ENCODE measurements at regions not wholly inside any gene's neighbourhood (a gene's known extent, or its start where the extent isn't known, plus 50 kb on each side); places are given as distances from the start of the nearest gene placed in this dataset.

GRCh38 chr4:41428601-41429279, 109.2 kb upstream of the LIMCH1 start:
- DNase-seq (ENCODE audit: extremely low read depth, insufficient read length) = no peak
- TF ChIP-seq CTCF (IDR thresholded peaks at IDR 0.05; ENCODE audit: insufficient read depth, low read length, poor library complexity, severe bottlenecking) = no peak
- Histone ChIP-seq H3K4me3 (replicated peaks; ENCODE audit: low read depth, low read length) (no peak overlapping the region), H3K27me3 (replicated peaks; ENCODE audit: control insufficient read depth, insufficient read depth, low read length) (peaks cover 2% of the 10 kb centered on the region), H3K36me3 (ENCODE audit: control insufficient read depth, insufficient read depth, low read length) (no peaks in the 10 kb centered on the region)

DNA sequence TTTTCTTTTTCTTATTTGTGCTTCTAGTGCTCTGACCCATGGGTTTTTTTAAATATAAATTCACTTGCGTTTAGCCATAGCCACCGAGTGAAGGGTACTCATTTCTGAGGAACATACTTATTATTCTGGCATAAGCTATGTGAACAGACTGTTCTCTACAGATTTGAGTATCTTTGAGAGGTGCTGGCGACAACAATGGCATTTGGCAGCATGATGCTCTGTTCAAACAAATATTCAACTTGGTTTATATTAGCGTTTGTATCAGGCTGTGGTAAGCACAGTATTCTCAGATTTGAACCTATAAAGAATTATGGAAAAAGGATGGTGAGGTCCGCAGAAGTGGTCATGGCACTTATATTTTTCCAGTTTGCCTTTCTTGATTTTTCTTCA, 108.7 kb upstream of the LIMCH1 start:
- Histone ChIP-seq H3K36me3 (ENCODE audit: control insufficient read depth, insufficient read depth, low read length) (no peaks in the 10 kb centered on the region), H3K4me3 (replicated peaks; ENCODE audit: low read depth, low read length) (no peak overlapping the region), H3K27me3 (replicated peaks; ENCODE audit: control insufficient read depth, insufficient read depth, low read length) (peaks cover 2% of the 10 kb centered on the region)
- no peak for DNase-seq (ENCODE audit: extremely low read depth, insufficient read length)
- TF ChIP-seq CTCF (IDR thresholded peaks at IDR 0.05; ENCODE audit: insufficient read depth, low read length, poor library complexity, severe bottlenecking) = no peak

DNA sequence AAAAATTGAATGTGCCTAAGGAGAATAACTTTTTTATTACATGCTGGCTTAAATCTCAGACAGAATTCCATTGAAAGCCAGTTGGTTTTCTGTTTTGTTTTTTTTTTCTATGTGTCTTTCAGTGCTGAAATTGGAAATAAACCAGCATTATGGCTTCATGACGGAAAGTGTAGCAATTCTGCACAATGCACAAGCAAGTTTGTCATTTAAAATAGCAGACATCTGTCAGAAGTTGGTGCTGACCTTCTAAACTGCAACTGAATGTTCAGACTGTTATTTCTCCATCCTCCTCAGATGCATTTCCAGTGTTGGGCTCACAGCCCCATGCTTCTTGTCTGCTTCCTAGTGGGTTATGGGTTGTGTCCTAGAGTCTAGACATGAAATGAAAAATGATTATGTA, 107.2 kb upstream of the LIMCH1 start:
- no peak for DNase-seq (ENCODE audit: extremely low read depth, insufficient read length)
- Histone ChIP-seq H3K36me3 (ENCODE audit: control insufficient read depth, insufficient read depth, low read length) (no peaks in the 10 kb centered on the region), H3K4me3 (replicated peaks; ENCODE audit: low read depth, low read length) (no peak overlapping the region), H3K27me3 (replicated peaks; ENCODE audit: control insufficient read depth, insufficient read depth, low read length) (peaks cover 2% of the 10 kb centered on the region)
- TF ChIP-seq CTCF (IDR thresholded peaks at IDR 0.05; ENCODE audit: insufficient read depth, low read length, poor library complexity, severe bottlenecking) = no peak

GRCh38 chr4:41431276-41431675, 106.7 kb upstream of the LIMCH1 start:
- Histone ChIP-seq H3K4me3 (replicated peaks; ENCODE audit: low read depth, low read length) (no peak overlapping the region), H3K27me3 (replicated peaks; ENCODE audit: control insufficient read depth, insufficient read depth, low read length) (peaks cover 2% of the 10 kb centered on the region), H3K36me3 (ENCODE audit: control insufficient read depth, insufficient read depth, low read length) (no peaks in the 10 kb centered on the region)
- no peak for TF ChIP-seq CTCF (IDR thresholded peaks at IDR 0.05; ENCODE audit: insufficient read depth, low read length, poor library complexity, severe bottlenecking)
- no peak for DNase-seq (ENCODE audit: extremely low read depth, insufficient read length)

GRCh38 chr4:41432219-41432618, 105.7 kb upstream of the LIMCH1 start:
- Histone ChIP-seq H3K4me3 (replicated peaks; ENCODE audit: low read depth, low read length) (no peak overlapping the region), H3K27me3 (replicated peaks; ENCODE audit: control insufficient read depth, insufficient read depth, low read length) (peaks cover 2% of the 10 kb centered on the region), H3K36me3 (ENCODE audit: control insufficient read depth, insufficient read depth, low read length) (no peaks in the 10 kb centered on the region)
- no peak for TF ChIP-seq CTCF (IDR thresholded peaks at IDR 0.05; ENCODE audit: insufficient read depth, low read length, poor library complexity, severe bottlenecking)
- no peak for DNase-seq (ENCODE audit: extremely low read depth, insufficient read length)

- no peak overlapping the region for H3K4me3 ChIP-seq (replicated peaks; ENCODE audit: low read depth, low read length)
- H3K27me3 ChIP-seq (replicated peaks; ENCODE audit: control insufficient read depth, insufficient read depth, low read length) = peaks cover 2% of the 10 kb centered on the region
- DNase-seq (ENCODE audit: extremely low read depth, insufficient read length) = no peak
- no peak for TF ChIP-seq CTCF (IDR thresholded peaks at IDR 0.05; ENCODE audit: insufficient read depth, low read length, poor library complexity, severe bottlenecking)
- no peaks in the 10 kb centered on the region for H3K36me3 ChIP-seq (ENCODE audit: control insufficient read depth, insufficient read depth, low read length)
Measured at GRCh38 chr4:41432881-41433280, 105.1 kb upstream of the LIMCH1 start.

Measured in GM06990 (cell line).